Left lung (tissue), 4 donors: ENCODE measurements at regions not wholly inside any gene's neighbourhood (a gene's known extent, or its start where the extent isn't known, plus 50 kb on each side); places are given as distances from the start of the nearest gene placed in this dataset.
A peak's percentile ranks its signal among the peaks of the same experiment; 100 is the strongest.

Experiments
- ATAC-seq: fragments of 200-7000 bp; cut with Tn5 transposase; one replicate; pipeline ENCODE4 v1.9.1; 2020; ENCODE audit warnings: moderate library complexity
- DNase-seq, 4 donors: peaks; one replicate each; pipeline ENCODE4 v3.0.0-alpha.2; 2013 to 2020
- H3K27ac ChIP-seq, 2 donors: fragments of 200-600 bp; sonication (generic) in 1 of 2; one replicate each; pipeline versions ENCODE4 v1.5.0 to v1.8.0; 2020 to 2021
- H3K27me3 ChIP-seq, 2 donors: fragments of 200-600 bp; sonication (generic) in 1 of 2; one replicate each; pipeline versions ENCODE4 v1.5.0 to v1.8.0; 2020 to 2021
- H3K36me3 ChIP-seq, 2 donors: fragments of 200-600 bp; sonication (generic) in 1 of 2; one replicate each; pipeline versions ENCODE4 v1.5.0 to v1.8.0; 2020 to 2021
- H3K4me1 ChIP-seq, 2 donors: fragments of 200-600 bp; one replicate each; pipeline ENCODE4 v1.8.0; 2021
- H3K4me3 ChIP-seq, 2 donors: fragments of 200-600 bp; sonication (generic) in 1 of 2; one replicate each; pipeline versions ENCODE4 v1.5.0 to v1.8.0; 2020 to 2021; ENCODE audit warnings: mild to moderate bottlenecking in 1 of 2
- H3K9me3 ChIP-seq, 2 donors: fragments of 200-600 bp; sonication (generic) in 1 of 2; one replicate each; pipeline versions ENCODE4 v1.5.0 to v1.8.0; 2020 to 2021
- CTCF ChIP-seq, 2 donors: fragments of 200-600 bp; sonication (generic) in 1 of 2; IDR thresholded peaks; one replicate each; pipeline versions ENCODE4 v1.5.0 to v1.8.0; 2021; ENCODE audit warnings: antibody characterized with exemption in 2 of 2
- intact Hi-C, 2 donors: fragments of 100-400 bp; cut with DNase I; formaldehyde crosslinking; loops; one replicate each; pipeline versions ENCODE4 v1.11.2 to v1.14.2; 2022
- donor health status: DM: no; HTN: yes; CAD: no.
- donor health status: DM: no; HTN: no; CAD: no.

GRCh38 chr16:79318143-79318899 lies 282.2 kb downstream of the MAF start:
- intact Hi-C loops, result no loop called here
- no peak overlapping the region for H3K27ac ChIP-seq
- H3K9me3 ChIP-seq, result no peaks in the 10 kb centered on the region
- no peaks in the 10 kb centered on the region for H3K36me3 ChIP-seq
- no peak for TF ChIP-seq CTCF (IDR thresholded peaks at IDR 0.05)
- no peaks in the 10 kb centered on the region for H3K4me1 ChIP-seq
- DNase-seq (no peak), ATAC-seq (no peak)
- H3K27me3 ChIP-seq, result no peaks in the 10 kb centered on the region
- H3K4me3 ChIP-seq, result no peak overlapping the region

- intact Hi-C loops, result no loop called here
- Histone ChIP-seq H3K4me3 (no peak overlapping the region), H3K36me3 (no peaks in the 10 kb centered on the region), H3K4me1 (no peaks in the 10 kb centered on the region), H3K27ac (no peak overlapping the region), H3K27me3 (no peaks in the 10 kb centered on the region), H3K9me3 (no peaks in the 10 kb centered on the region)
- TF ChIP-seq CTCF (IDR thresholded peaks at IDR 0.05), result no peak
- ATAC-seq, result no peak
- DNase-seq, result no peak
Observed at GRCh38 chr16:79317521-79317920, 283.0 kb downstream of the MAF start.

GRCh38 chr16:79317026-79317425 lies 283.5 kb downstream of the MAF start:
- H3K4me3 ChIP-seq, result no peak overlapping the region
- H3K4me1 ChIP-seq, result no peaks in the 10 kb centered on the region
- H3K27ac ChIP-seq, result no peak overlapping the region
- DNase-seq (no peak), ATAC-seq (no peak)
- no peak for TF ChIP-seq CTCF (IDR thresholded peaks at IDR 0.05)
- H3K9me3 ChIP-seq, result no peaks in the 10 kb centered on the region
- intact Hi-C loops, result no loop called here
- no peaks in the 10 kb centered on the region for H3K27me3 ChIP-seq
- H3K36me3 ChIP-seq, result no peaks in the 10 kb centered on the region

GRCh38 chr16:79316004-79316458 lies 284.5 kb downstream of the MAF start:
- no peaks in the 10 kb centered on the region for H3K36me3 ChIP-seq
- intact Hi-C loops, result no loop called here
- H3K27ac ChIP-seq, result no peak overlapping the region
- H3K9me3 ChIP-seq, result no peaks in the 10 kb centered on the region
- ATAC-seq (peak; percentile 45), DNase-seq (no peak)
- H3K27me3 ChIP-seq, result no peaks in the 10 kb centered on the region
- no peaks in the 10 kb centered on the region for H3K4me1 ChIP-seq
- no peak for TF ChIP-seq CTCF (IDR thresholded peaks at IDR 0.05)
- H3K4me3 ChIP-seq, result no peak overlapping the region

- DNase-seq, result no peak
- ATAC-seq, result no peak
- intact Hi-C loops, result no loop called here
- no peaks in the 10 kb centered on the region for H3K4me1 ChIP-seq
- H3K27ac ChIP-seq, result no peak overlapping the region
- no peak for TF ChIP-seq CTCF (IDR thresholded peaks at IDR 0.05)
- H3K36me3 ChIP-seq, result no peaks in the 10 kb centered on the region
- H3K9me3 ChIP-seq, result no peaks in the 10 kb centered on the region
- H3K4me3 ChIP-seq, result no peak overlapping the region
- no peaks in the 10 kb centered on the region for H3K27me3 ChIP-seq
Observed at GRCh38 chr16:79312502-79312901, 288.0 kb downstream of the MAF start.
